ENCODE measurements at regions not wholly inside any gene's neighbourhood (a gene's known extent, or its start where the extent isn't known, plus 50 kb on each side); places are given as distances from the start of the nearest gene placed in this dataset.
"Not testable (repeated sequence)": the region's sequence is repeated elsewhere in the genome, so short reads cannot be mapped to it uniquely, and the experiment has no call there.

DNA sequence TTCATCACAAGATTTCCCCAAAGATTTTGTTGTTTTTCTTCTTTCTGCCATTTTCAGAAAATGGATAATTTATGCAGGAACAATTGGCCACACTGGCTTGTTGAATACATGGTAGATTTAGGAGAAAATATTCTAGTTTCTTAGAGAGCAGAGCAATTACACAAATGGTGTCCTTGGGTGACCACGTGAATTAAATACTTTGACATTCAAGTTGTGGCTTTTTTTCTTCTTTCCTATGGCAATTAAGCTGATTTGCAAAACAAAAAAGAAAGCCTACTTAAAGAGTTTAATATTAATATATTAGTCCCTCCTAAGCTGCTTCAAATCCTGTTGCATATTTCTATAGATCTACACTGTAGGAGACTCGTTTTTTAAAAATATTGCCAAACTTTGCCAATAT is 133.0 kb upstream of the HTR2C start:
- DNase-seq, result no peak

DNA sequence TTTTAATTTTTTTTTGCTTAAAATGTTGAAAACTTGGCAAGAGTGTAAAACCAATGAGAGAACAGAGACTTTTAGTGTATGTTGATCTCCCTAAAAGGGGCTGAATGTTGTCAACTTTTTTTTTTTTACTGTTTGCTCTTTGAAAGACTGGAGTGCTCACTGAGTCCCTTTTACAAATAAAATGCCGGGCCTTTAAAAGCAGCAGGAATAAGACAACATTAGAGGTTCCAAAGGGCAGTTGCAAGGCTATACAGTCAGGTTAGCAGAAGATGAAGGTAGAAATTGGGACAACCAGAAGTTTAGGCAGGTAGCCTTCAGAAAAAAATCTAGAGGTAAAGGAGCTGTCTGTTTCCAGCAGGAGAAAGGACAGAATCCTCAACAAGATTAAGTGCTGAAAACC is 132.5 kb upstream of the HTR2C start:
- DNase-seq, result no peak

DNA sequence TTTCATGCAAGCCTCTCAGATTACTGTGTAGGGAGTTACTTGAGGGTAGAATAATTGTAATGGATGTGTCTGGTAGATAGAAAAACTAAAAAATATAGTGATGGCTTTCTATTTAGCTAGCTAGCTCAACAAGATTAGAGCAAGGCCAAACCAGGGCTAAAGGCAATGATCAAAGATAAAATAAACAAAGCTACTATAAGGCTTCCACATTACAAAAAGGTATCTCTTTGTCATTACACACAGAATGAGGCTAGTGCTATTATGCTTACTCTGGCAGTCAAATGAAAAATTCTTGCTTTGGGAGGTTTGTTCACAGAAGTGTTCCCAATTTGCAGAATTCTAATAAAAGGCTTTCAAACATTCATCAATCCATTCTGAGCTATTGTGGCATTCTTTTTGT is 121.6 kb upstream of the HTR2C start:
- DNase-seq, result no peak

DNA sequence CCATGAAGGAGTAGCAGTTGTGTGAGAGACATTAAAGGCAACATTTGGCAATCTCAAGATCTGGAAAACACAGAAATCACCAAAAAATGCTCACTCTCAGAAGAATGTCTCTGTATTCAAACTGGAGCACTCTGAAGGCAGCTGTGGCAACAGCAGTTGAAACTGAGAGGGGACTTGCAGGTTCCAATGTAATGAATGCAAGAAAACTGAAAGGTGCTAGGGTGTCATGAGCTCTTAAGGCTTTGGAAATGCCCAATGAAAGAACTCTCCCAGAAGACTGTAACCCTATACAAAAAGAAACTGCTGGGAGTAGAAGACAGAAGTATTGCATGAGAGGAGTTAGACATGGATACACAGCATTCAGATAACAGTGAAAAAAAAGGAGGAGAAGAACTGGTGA is 118.2 kb upstream of the HTR2C start:
- no peak for DNase-seq

GRCh38 chrX:114472008-114472407 is 111.9 kb upstream of the HTR2C start:
- not testable (repeated sequence) for DNase-seq

- no peak for DNase-seq
These were observed 111.1 kb upstream of the HTR2C start for GRCh38 chrX:114472788-114473187.

DNA sequence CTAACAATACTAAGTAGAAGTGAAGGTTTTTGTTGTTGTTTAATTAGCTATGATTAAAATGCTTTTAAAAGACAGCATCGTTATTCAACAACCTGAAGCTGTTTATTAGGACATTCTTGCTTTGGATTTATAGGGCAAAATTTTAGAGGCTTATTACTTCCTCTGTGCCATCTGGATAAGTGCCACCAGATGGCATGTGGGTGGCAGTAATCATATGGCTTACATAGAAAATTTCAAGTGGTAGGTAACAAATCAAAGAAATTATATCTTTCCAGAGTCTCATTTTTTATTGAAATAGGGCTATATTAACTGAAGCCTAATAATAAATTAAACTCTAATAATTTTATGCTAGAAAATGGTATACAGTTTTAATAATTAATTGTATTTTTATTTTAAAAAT is 83.3 kb upstream of the HTR2C start:
- DNase-seq, result peak in 1 of 56 donors; percentile 4

GRCh38 chrX:114508756-114509155 is 75.1 kb upstream of the HTR2C start:
- no peak for DNase-seq

DNA sequence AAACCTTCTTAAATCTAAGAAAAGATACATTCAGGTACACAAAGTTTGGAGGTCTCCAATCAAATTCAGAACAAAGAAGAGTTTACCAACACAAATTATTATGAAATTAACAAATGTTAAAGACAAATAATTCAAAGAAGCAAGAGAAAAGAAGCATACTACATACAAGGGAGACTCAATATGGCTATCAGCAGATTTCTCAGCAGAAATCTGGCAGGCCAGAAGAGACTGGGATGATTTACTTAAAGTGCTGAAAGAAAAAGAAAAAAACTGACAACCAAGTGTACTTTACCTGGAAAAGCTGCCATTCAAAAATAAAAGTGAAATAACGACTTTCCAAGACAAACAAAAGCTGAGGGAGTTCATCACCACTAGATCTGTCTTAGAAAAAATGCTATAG is 64.4 kb upstream of the HTR2C start:
- no peak for DNase-seq

- DNase-seq, result not testable (repeated sequence)
These were observed 63.2 kb upstream of the HTR2C start for GRCh38 chrX:114520701-114521100.

DNA sequence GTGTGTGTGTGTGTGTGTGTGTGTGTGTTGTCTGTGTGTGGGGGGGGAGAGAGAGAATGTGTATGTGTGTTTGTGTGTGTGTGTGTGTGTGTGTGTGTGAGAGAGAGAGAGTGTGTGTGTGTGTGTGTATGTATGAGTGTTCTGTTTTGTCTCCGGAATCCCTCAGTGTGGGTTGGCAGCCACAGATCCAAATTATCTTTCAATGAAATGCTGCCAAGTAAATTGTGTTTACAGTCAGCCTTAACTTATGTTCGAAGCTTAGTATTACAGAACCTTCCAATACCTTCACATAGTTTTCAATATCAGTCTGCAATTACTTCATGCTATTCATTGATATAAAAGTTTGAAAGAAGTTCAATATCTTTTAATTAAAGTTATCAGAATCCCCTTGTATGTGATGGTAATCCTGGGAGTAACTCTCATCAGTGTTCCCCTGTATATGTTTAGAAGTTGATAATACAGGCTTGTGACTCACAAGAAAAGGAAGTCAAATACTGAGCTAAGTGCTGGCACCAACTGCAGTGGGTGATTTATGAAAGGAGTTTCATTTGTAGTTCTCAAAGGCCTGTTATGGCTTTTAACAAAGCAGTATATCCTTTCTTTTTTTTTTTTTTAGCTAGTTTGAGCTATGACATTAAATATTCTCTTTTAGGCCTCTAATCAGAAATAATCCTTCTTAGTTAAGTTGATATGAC is 51.6 kb upstream of the HTR2C start:
- no peak for DNase-seq
